ENCODE measurements at regions not wholly inside any gene's neighbourhood (a gene's known extent, or its start where the extent isn't known, plus 50 kb on each side); places are given as distances from the start of the nearest gene placed in this dataset.
"Not testable (repeated sequence)": the region's sequence is repeated elsewhere in the genome, so short reads cannot be mapped to it uniquely, and the experiment has no call there.

- no peaks in the 10 kb centered on the region for H3K27me3 ChIP-seq (replicated peaks in 2 of 5; ENCODE audit: control insufficient read depth in 4 of 5, insufficient read depth in 5 of 5, low read length in 4 of 5)
- no peaks in the 10 kb centered on the region for H3K36me3 ChIP-seq (ENCODE audit: control insufficient read depth in 4 of 4, insufficient read depth in 4 of 4, low read length in 3 of 4)
- no peak overlapping the region for H3K4me3 ChIP-seq (ENCODE audit: control insufficient read depth in 1 of 7, extremely low read depth in 1 of 7, insufficient read depth in 4 of 7, low read depth in 2 of 7, low read length in 6 of 7)
- ChIA-PET CTCF (no interaction called here), POLR2A (no interaction called here)
- no peak overlapping the region for H3K27ac ChIP-seq (ENCODE audit: insufficient read depth in 1 of 2, low read depth in 1 of 2, low read length in 2 of 2, poor library complexity in 1 of 2, severe bottlenecking in 2 of 2)
- DNase-seq, result no peak
- no peaks in the 10 kb centered on the region for H3K9me3 ChIP-seq (ENCODE audit: control extremely low read depth in 1 of 5, control insufficient read depth in 4 of 5, insufficient read depth in 2 of 5, low read depth in 1 of 5, low read length in 4 of 5)
- H3K4me1 ChIP-seq (ENCODE audit: control extremely low read depth in 1 of 4, control insufficient read depth in 4 of 4, insufficient read depth in 4 of 4, low read length in 3 of 4), result peaks cover 0 to 14% (median 11%) of the 10 kb centered on the region in 4 experiments
- WGBS (ENCODE audit: insufficient coverage), result 92% methylated on average over 6 of the region's 7 CpGs
These were observed 201.2 kb upstream of the SFSWAP start for GRCh38 chr12:131509701-131510100.

DNA sequence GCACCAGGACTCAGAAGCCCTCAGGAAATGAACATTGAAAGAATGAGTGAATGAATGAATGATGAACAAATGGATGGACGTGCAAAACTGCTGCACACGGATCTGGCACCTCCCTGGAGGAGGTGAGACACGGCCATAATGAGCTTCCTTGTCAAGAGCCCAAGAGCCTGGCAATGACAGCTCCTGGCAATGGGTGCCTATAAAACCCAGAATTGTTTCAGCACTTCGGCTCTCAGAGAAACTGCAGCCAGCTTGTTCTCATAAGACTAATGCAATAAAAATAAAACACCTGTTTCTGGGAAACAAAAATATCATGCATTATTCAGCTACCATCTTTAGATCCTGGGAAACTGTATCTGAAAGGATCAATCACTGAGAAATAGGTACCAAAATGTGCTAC lies 200.5 kb upstream of the SFSWAP start:
- no peak for DNase-seq
- H3K4me3 ChIP-seq (ENCODE audit: control insufficient read depth in 1 of 7, extremely low read depth in 1 of 7, insufficient read depth in 4 of 7, low read depth in 2 of 7, low read length in 6 of 7), result no peak overlapping the region
- peaks cover 0 to under 1% (median 0%) of the 10 kb centered on the region in 5 experiments for H3K9me3 ChIP-seq (ENCODE audit: control extremely low read depth in 1 of 5, control insufficient read depth in 4 of 5, insufficient read depth in 2 of 5, low read depth in 1 of 5, low read length in 4 of 5)
- H3K36me3 ChIP-seq (ENCODE audit: control insufficient read depth in 4 of 4, insufficient read depth in 4 of 4, low read length in 3 of 4), result no peaks in the 10 kb centered on the region
- CTCF ChIA-PET, result no interaction called here
- H3K4me1 ChIP-seq (ENCODE audit: control extremely low read depth in 1 of 4, control insufficient read depth in 4 of 4, insufficient read depth in 4 of 4, low read length in 3 of 4), result peaks cover 0 to 14% (median 11%) of the 10 kb centered on the region in 4 experiments
- H3K27me3 ChIP-seq (replicated peaks in 2 of 5; ENCODE audit: control insufficient read depth in 4 of 5, insufficient read depth in 5 of 5, low read length in 4 of 5), result no peaks in the 10 kb centered on the region
- 97% methylated on average over 3 of the region's 4 CpGs for WGBS (ENCODE audit: insufficient coverage)
- POLR2A ChIA-PET, result no interaction called here
- H3K27ac ChIP-seq (ENCODE audit: insufficient read depth in 1 of 2, low read depth in 1 of 2, low read length in 2 of 2, poor library complexity in 1 of 2, severe bottlenecking in 2 of 2), result no peak overlapping the region

DNA sequence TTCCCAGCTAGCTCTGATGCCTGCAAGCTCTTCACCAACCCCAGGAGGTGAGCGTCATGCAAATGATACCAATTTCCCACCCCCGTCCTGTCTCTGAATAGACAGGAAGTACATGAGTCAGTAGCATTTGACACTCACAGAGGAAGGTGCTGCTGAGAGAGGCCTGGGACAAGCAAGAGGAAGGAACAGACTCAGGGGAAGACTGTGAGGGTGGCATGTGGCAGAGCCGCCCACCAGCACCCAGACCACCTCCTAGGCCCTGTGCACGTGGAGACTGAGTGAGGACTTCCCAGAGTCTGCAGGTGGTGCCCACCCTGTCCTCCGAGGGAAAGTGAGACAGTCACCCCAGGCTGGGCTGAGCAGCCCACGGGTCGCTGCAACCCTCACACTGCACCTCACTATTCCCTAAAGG lies 199.5 kb upstream of the SFSWAP start:
- 0% methylated on average over 4 of the region's 7 CpGs for WGBS (ENCODE audit: insufficient coverage)
- Histone ChIP-seq H3K4me1 (ENCODE audit: control extremely low read depth in 1 of 4, control insufficient read depth in 4 of 4, insufficient read depth in 4 of 4, low read length in 3 of 4) (peaks cover 0 to 14% (median 11%) of the 10 kb centered on the region in 4 experiments), H3K4me3 (ENCODE audit: control insufficient read depth in 1 of 7, extremely low read depth in 1 of 7, insufficient read depth in 4 of 7, low read depth in 2 of 7, low read length in 6 of 7) (no peak overlapping the region), H3K27me3 (replicated peaks in 2 of 5; ENCODE audit: control insufficient read depth in 4 of 5, insufficient read depth in 5 of 5, low read length in 4 of 5) (no peaks in the 10 kb centered on the region), H3K27ac (ENCODE audit: insufficient read depth in 1 of 2, low read depth in 1 of 2, low read length in 2 of 2, poor library complexity in 1 of 2, severe bottlenecking in 2 of 2) (no peak overlapping the region), H3K9me3 (ENCODE audit: control extremely low read depth in 1 of 5, control insufficient read depth in 4 of 5, insufficient read depth in 2 of 5, low read depth in 1 of 5, low read length in 4 of 5) (peaks cover 0 to 4% (median under 1%) of the 10 kb centered on the region in 5 experiments), H3K36me3 (ENCODE audit: control insufficient read depth in 4 of 4, insufficient read depth in 4 of 4, low read length in 3 of 4) (no peaks in the 10 kb centered on the region)
- CTCF ChIA-PET, result no interaction called here
- DNase-seq, result peak; percentile 79 to 94 (median 91)
- POLR2A ChIA-PET, result interaction anchor here (0.6 kb wide), 1 partner anchor 37 kb away, joined by 3 read pairs; no protein-coding TSS in a partner anchor

GRCh38 chr12:131511803-131512561 lies 198.9 kb upstream of the SFSWAP start:
- POLR2A ChIA-PET, result no interaction called here
- Histone ChIP-seq H3K27ac (ENCODE audit: insufficient read depth in 1 of 2, low read depth in 1 of 2, low read length in 2 of 2, poor library complexity in 1 of 2, severe bottlenecking in 2 of 2) (no peak overlapping the region), H3K4me3 (ENCODE audit: control insufficient read depth in 1 of 7, extremely low read depth in 1 of 7, insufficient read depth in 4 of 7, low read depth in 2 of 7, low read length in 6 of 7) (no peak overlapping the region), H3K4me1 (ENCODE audit: control extremely low read depth in 1 of 4, control insufficient read depth in 4 of 4, insufficient read depth in 4 of 4, low read length in 3 of 4) (peaks cover 0 to 14% (median 11%) of the 10 kb centered on the region in 4 experiments), H3K27me3 (replicated peaks in 2 of 5; ENCODE audit: control insufficient read depth in 4 of 5, insufficient read depth in 5 of 5, low read length in 4 of 5) (no peaks in the 10 kb centered on the region), H3K9me3 (ENCODE audit: control extremely low read depth in 1 of 5, control insufficient read depth in 4 of 5, insufficient read depth in 2 of 5, low read depth in 1 of 5, low read length in 4 of 5) (peaks cover 0 to 4% (median 2%) of the 10 kb centered on the region in 5 experiments), H3K36me3 (ENCODE audit: control insufficient read depth in 4 of 4, insufficient read depth in 4 of 4, low read length in 3 of 4) (no peaks in the 10 kb centered on the region)
- no peak for DNase-seq
- CTCF ChIA-PET, result no interaction called here
- 97% methylated on average over 10 of the region's 11 CpGs for WGBS (ENCODE audit: insufficient coverage)

GRCh38 chr12:131513606-131514005 lies 197.3 kb upstream of the SFSWAP start:
- POLR2A ChIA-PET, result no interaction called here
- H3K4me1 ChIP-seq (ENCODE audit: control extremely low read depth in 1 of 4, control insufficient read depth in 4 of 4, insufficient read depth in 4 of 4, low read length in 3 of 4), result peaks cover 0 to 14% (median 11%) of the 10 kb centered on the region in 4 experiments
- CTCF ChIA-PET, result no interaction called here
- no peaks in the 10 kb centered on the region for H3K27me3 ChIP-seq (replicated peaks in 2 of 5; ENCODE audit: control insufficient read depth in 4 of 5, insufficient read depth in 5 of 5, low read length in 4 of 5)
- peaks cover 0 to 16% (median 4%) of the 10 kb centered on the region in 5 experiments for H3K9me3 ChIP-seq (ENCODE audit: control extremely low read depth in 1 of 5, control insufficient read depth in 4 of 5, insufficient read depth in 2 of 5, low read depth in 1 of 5, low read length in 4 of 5)
- 83% methylated on average over 6 of the region's 6 CpGs for WGBS (ENCODE audit: insufficient coverage)
- no peaks in the 10 kb centered on the region for H3K36me3 ChIP-seq (ENCODE audit: control insufficient read depth in 4 of 4, insufficient read depth in 4 of 4, low read length in 3 of 4)
- no peak overlapping the region for H3K27ac ChIP-seq (ENCODE audit: insufficient read depth in 1 of 2, low read depth in 1 of 2, low read length in 2 of 2, poor library complexity in 1 of 2, severe bottlenecking in 2 of 2)
- H3K4me3 ChIP-seq (ENCODE audit: control insufficient read depth in 1 of 7, extremely low read depth in 1 of 7, insufficient read depth in 4 of 7, low read depth in 2 of 7, low read length in 6 of 7), result no peak overlapping the region
- DNase-seq, result no peak

DNA sequence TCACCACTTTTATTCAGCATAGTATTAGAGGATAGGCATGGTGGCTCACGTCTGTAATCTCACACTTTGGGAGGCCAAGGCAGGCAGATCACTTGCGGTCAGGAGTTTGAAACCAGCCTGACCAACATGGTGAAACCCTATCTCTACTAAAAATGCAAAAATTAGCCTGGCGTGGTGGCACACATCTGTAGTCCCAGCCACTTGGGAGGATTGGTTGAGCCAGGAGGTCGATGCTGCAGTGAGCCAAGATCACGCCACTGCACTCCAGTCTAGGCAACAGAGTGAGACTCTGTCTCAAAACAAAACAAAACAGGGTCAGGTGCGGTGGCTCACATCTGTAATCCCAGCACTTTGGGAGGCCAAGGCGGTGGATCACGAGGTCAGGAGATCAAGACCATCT lies 190.3 kb upstream of the SFSWAP start:
- H3K36me3 ChIP-seq (ENCODE audit: control insufficient read depth in 4 of 4, insufficient read depth in 4 of 4, low read length in 3 of 4); H3K27ac ChIP-seq (ENCODE audit: insufficient read depth in 1 of 2, low read depth in 1 of 2, low read length in 2 of 2, poor library complexity in 1 of 2, severe bottlenecking in 2 of 2); DNase-seq; CTCF ChIA-PET; H3K4me1 ChIP-seq (ENCODE audit: control extremely low read depth in 1 of 4, control insufficient read depth in 4 of 4, insufficient read depth in 4 of 4, low read length in 3 of 4); H3K4me3 ChIP-seq (ENCODE audit: control insufficient read depth in 1 of 7, extremely low read depth in 1 of 7, insufficient read depth in 4 of 7, low read depth in 2 of 7, low read length in 6 of 7); H3K27me3 ChIP-seq (replicated peaks in 2 of 5; ENCODE audit: control insufficient read depth in 4 of 5, insufficient read depth in 5 of 5, low read length in 4 of 5); POLR2A ChIA-PET: not testable (repeated sequence)
- peaks cover 0 to 15% (median 4%) of the 10 kb centered on the region in 5 experiments for H3K9me3 ChIP-seq (ENCODE audit: control extremely low read depth in 1 of 5, control insufficient read depth in 4 of 5, insufficient read depth in 2 of 5, low read depth in 1 of 5, low read length in 4 of 5)
- WGBS (ENCODE audit: insufficient coverage), result 98% methylated on average over 6 of the region's 8 CpGs

- Histone ChIP-seq H3K36me3 (ENCODE audit: control insufficient read depth in 4 of 4, insufficient read depth in 4 of 4, low read length in 3 of 4) (no peaks in the 10 kb centered on the region), H3K27ac (ENCODE audit: insufficient read depth in 1 of 2, low read depth in 1 of 2, low read length in 2 of 2, poor library complexity in 1 of 2, severe bottlenecking in 2 of 2) (no peak overlapping the region), H3K4me3 (ENCODE audit: control insufficient read depth in 1 of 7, extremely low read depth in 1 of 7, insufficient read depth in 4 of 7, low read depth in 2 of 7, low read length in 6 of 7) (no peak overlapping the region), H3K27me3 (replicated peaks in 2 of 5; ENCODE audit: control insufficient read depth in 4 of 5, insufficient read depth in 5 of 5, low read length in 4 of 5) (no peaks in the 10 kb centered on the region), H3K9me3 (ENCODE audit: control extremely low read depth in 1 of 5, control insufficient read depth in 4 of 5, insufficient read depth in 2 of 5, low read depth in 1 of 5, low read length in 4 of 5) (peaks cover 0 to 13% (median 4%) of the 10 kb centered on the region in 5 experiments), H3K4me1 (ENCODE audit: control extremely low read depth in 1 of 4, control insufficient read depth in 4 of 4, insufficient read depth in 4 of 4, low read length in 3 of 4) (no peaks in the 10 kb centered on the region)
- ChIA-PET POLR2A (no interaction called here), CTCF (no interaction called here)
- no peak for DNase-seq
- WGBS (ENCODE audit: insufficient coverage), result 98% methylated on average over 5 of the region's 6 CpGs
These were observed 189.6 kb upstream of the SFSWAP start for GRCh38 chr12:131521326-131521725.
